ENCODE measurements at regions not wholly inside any gene's neighbourhood (a gene's known extent, or its start where the extent isn't known, plus 50 kb on each side); places are given as distances from the start of the nearest gene placed in this dataset.

DNA sequence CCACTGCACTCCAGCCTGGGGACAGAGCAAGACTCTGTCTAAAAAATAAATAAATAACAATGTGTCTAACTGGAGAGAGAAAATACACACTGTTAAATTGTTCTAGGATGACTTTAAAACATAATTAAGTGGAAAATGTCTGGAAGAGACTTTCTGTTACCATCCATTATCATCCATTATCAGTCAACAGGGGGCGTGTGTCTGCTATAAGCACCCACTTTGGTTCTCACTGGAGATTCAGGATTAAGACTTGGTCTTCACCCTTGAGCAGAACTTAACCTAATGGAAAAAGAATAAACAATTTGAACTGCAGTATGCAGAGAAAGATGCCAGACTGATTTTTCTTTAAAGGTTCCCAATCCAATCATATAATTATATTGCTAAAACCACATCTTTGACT, 999.8 kb upstream of the GYPC start:
- TF ChIP-seq, protein P1, sequence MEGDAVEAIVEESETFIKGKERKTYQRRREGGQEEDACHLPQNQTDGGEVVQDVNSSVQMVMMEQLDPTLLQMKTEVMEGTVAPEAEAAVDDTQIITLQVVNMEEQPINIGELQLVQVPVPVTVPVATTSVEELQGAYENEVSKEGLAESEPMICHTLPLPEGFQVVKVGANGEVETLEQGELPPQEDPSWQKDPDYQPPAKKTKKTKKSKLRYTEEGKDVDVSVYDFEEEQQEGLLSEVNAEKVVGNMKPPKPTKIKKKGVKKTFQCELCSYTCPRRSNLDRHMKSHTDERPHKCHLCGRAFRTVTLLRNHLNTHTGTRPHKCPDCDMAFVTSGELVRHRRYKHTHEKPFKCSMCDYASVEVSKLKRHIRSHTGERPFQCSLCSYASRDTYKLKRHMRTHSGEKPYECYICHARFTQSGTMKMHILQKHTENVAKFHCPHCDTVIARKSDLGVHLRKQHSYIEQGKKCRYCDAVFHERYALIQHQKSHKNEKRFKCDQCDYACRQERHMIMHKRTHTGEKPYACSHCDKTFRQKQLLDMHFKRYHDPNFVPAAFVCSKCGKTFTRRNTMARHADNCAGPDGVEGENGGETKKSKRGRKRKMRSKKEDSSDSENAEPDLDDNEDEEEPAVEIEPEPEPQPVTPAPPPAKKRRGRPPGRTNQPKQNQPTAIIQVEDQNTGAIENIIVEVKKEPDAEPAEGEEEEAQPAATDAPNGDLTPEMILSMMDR (IDR thresholded peaks at IDR 0.05; ENCODE audit: low read depth, low read length, missing input control) = no peak
- TF ChIP-seq, protein P2, sequence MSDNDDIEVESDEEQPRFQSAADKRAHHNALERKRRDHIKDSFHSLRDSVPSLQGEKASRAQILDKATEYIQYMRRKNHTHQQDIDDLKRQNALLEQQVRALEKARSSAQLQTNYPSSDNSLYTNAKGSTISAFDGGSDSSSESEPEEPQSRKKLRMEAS (IDR thresholded peaks at IDR 0.05) = no peak
- TF ChIP-seq JUND (IDR thresholded peaks at IDR 0.05) (no peak), EGR1 (IDR thresholded peaks at IDR 0.05; ENCODE audit: low read depth in 2 of 2) (no peak), RXRA (IDR thresholded peaks at IDR 0.05) (no peak), GABPA (IDR thresholded peaks at IDR 0.05 in 1 of 2, conservative IDR thresholded peaks at IDR 0.05 in 1 of 2) (no peak), YY1 (IDR thresholded peaks at IDR 0.05) (no peak), RAD21 (IDR thresholded peaks at IDR 0.05) (no peak)
- TF ChIP-seq, protein P3, sequence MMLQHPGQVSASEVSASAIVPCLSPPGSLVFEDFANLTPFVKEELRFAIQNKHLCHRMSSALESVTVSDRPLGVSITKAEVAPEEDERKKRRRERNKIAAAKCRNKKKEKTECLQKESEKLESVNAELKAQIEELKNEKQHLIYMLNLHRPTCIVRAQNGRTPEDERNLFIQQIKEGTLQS (IDR thresholded peaks at IDR 0.05) = no peak
- TF ChIP-seq, protein P4, sequence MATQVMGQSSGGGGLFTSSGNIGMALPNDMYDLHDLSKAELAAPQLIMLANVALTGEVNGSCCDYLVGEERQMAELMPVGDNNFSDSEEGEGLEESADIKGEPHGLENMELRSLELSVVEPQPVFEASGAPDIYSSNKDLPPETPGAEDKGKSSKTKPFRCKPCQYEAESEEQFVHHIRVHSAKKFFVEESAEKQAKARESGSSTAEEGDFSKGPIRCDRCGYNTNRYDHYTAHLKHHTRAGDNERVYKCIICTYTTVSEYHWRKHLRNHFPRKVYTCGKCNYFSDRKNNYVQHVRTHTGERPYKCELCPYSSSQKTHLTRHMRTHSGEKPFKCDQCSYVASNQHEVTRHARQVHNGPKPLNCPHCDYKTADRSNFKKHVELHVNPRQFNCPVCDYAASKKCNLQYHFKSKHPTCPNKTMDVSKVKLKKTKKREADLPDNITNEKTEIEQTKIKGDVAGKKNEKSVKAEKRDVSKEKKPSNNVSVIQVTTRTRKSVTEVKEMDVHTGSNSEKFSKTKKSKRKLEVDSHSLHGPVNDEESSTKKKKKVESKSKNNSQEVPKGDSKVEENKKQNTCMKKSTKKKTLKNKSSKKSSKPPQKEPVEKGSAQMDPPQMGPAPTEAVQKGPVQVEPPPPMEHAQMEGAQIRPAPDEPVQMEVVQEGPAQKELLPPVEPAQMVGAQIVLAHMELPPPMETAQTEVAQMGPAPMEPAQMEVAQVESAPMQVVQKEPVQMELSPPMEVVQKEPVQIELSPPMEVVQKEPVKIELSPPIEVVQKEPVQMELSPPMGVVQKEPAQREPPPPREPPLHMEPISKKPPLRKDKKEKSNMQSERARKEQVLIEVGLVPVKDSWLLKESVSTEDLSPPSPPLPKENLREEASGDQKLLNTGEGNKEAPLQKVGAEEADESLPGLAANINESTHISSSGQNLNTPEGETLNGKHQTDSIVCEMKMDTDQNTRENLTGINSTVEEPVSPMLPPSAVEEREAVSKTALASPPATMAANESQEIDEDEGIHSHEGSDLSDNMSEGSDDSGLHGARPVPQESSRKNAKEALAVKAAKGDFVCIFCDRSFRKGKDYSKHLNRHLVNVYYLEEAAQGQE (IDR thresholded peaks at IDR 0.05) = no peak
